ENCODE measurements at regions not wholly inside any gene's neighbourhood (a gene's known extent, or its start where the extent isn't known, plus 50 kb on each side); places are given as distances from the start of the nearest gene placed in this dataset.

DNA sequence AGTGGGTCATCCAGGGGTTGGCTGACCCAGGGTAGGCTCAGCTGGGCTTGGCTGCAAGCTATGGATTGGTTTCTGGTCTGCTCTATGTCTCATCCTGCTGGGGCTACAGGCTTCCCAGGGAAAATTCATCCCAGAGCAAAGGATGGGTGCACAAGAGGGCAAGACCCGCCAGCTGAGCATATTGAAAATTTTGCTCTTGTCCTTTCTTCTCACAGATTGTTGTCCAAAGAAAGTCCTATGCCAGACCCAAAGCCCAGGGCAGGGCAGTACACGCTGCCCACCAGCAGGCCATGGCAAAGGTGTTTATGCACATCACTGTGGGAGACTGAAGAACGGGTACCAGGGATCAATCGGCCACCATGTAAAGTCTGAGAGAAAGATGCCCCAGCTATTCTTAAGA, 95.3 kb upstream of the PARP11 start:
- TF ChIP-seq SREBF2 (IDR thresholded peaks at IDR 0.05): no peak
- no peak for TF ChIP-seq CTCF (IDR thresholded peaks at IDR 0.05)
- no peak for TF ChIP-seq HDAC2 (IDR thresholded peaks at IDR 0.05)
- no peak for TF ChIP-seq POLR2A (IDR thresholded peaks at IDR 0.05; ENCODE audit: low read length)
